PC-9 (cell line): ENCODE measurements at regions not wholly inside any gene's neighbourhood (a gene's known extent, or its start where the extent isn't known, plus 50 kb on each side); places are given as distances from the start of the nearest gene placed in this dataset.

ENCODE experiments used
- BruUV-seq: library from RNA; stranded (reverse); fragments of 400-500 nt; replicated peaks from 2 replicates; lab custom pipeline; 2021; lab: Mats Ljungman, UMichigan
- CTCF ChIA-PET: fragments of 300-600 bp; sonication (Branson Sonifier 250); formaldehyde crosslinking; loops from one replicate; lab custom pipeline; 2022; ENCODE audit warnings: antibody characterized with exemption; lab: Charles Lee
- POLR2A ChIA-PET: fragments of 300-600 bp; sonication (Branson Sonifier 250); formaldehyde crosslinking; loops from one replicate; lab custom pipeline; 2022; ENCODE audit warnings: antibody characterized with exemption; ENCODE audit not compliant: unreplicated experiment; lab: Charles Lee
- DNase-seq, 2 experiments: peaks; one replicate each; pipeline versions ENCODE4 v3.0.0 to v3.0.0-alpha.2; 2015 to 2022; ENCODE audit warnings: mixed read lengths in 1 of 2
- H2AFZ ChIP-seq: fragments of 200-600 bp; sonication (generic); 2 replicates; pipeline ENCODE4 v1.8.1; 2017; ENCODE audit warnings: antibody characterized with exemption
- H3F3A ChIP-seq: fragments of 200-600 bp; sonication (generic); 2 replicates; pipeline ENCODE4 v1.8.1; 2017; ENCODE audit warnings: antibody characterized with exemption, mild to moderate bottlenecking, low read depth; ENCODE audit not compliant: insufficient read depth
- H3K27ac ChIP-seq: fragments of 200-600 bp; sonication (generic); 2 replicates; pipeline ENCODE4 v1.6.1; 2016; ENCODE audit warnings: mixed run types
- H3K27me3 ChIP-seq: fragments of 200-600 bp; sonication (generic); 2 replicates; pipeline ENCODE4 v1.6.1; 2016; ENCODE audit warnings: low read depth, mixed run types; ENCODE audit not compliant: insufficient read depth
- H3K36me3 ChIP-seq: fragments of 200-600 bp; sonication (generic); 2 replicates; pipeline ENCODE4 v1.6.1; 2016; ENCODE audit warnings: low read depth, mixed run types
- H3K4me1 ChIP-seq: fragments of 200-600 bp; sonication (generic); replicated peaks from 2 replicates; pipeline ENCODE4 v1.6.1; 2016; ENCODE audit warnings: mixed run types; ENCODE audit not compliant: insufficient read depth
- H3K4me2 ChIP-seq: fragments of 200-600 bp; sonication (generic); 2 replicates; pipeline ENCODE4 v1.6.1; 2017; ENCODE audit warnings: mixed run types
- H3K4me3 ChIP-seq: fragments of 200-600 bp; sonication (generic); 2 replicates; pipeline ENCODE4 v1.6.1; 2016; ENCODE audit warnings: mixed run types
- H3K79me2 ChIP-seq: fragments of 200-600 bp; sonication (generic); 2 replicates; pipeline ENCODE4 v1.6.1; 2017; ENCODE audit warnings: low read depth, mixed run types
- H3K9me2 ChIP-seq: fragments of 200-600 bp; sonication (generic); 2 replicates; pipeline ENCODE4 v1.8.1; 2017; ENCODE audit warnings: mild to moderate bottlenecking; ENCODE audit not compliant: insufficient read depth
- H3K9me3 ChIP-seq: fragments of 200-600 bp; sonication (generic); 2 replicates; pipeline ENCODE4 v1.8.1; 2016; ENCODE audit warnings: low read depth; ENCODE audit not compliant: insufficient read depth
- H4K20me1 ChIP-seq: fragments of 200-600 bp; sonication (generic); 2 replicates; pipeline ENCODE4 v1.8.1; 2017; ENCODE audit not compliant: insufficient read depth
- EZH2 ChIP-seq: fragments of 200-600 bp; sonication (generic); IDR thresholded peaks from 2 replicates; pipeline ENCODE4 v1.8.0; 2017; ENCODE audit warnings: antibody characterized with exemption, low read depth
- intact Hi-C: fragments of 100-400 bp; cut with micrococcal nuclease; formaldehyde crosslinking; loops from one replicate; pipeline ENCODE4 v1.10.0; 2022; ENCODE audit not compliant: unreplicated experiment
- TF ChIP-seq, protein P1 (sequence below): fragments of 200-600 bp; sonication (generic); conservative IDR thresholded peaks from 2 replicates; pipeline ENCODE4 v1.6.1; 2017; ENCODE audit warnings: mixed run types, antibody characterized with exemption, mild to moderate bottlenecking, moderate library complexity

DNA sequence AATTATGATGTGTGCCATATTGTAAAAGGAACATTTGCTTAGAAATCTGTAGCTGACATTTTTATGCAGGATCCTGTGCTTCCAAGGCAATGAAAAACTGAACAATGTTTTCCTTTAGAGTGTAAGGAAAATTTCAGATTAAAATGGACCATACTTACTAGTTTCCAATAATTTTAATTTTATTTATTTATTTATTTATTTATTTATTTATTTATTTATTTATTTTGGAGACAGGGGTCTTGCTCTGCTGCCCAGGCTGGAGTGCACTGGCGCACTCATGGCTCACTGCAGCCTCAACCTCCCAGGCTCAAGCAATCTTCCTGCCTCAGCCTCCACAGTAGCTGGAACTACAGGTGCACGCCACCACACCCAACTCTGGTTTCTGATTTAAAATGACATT lies 369.8 kb upstream of the HAND2 start:
- BruUV-seq, result no TSS peak
- intact Hi-C loops, result no loop called here
- Histone ChIP-seq H3K79me2 (no peaks in the 10 kb centered on the region), H3K9me3 (no peaks in the 10 kb centered on the region), H3K27ac (no peak overlapping the region), H3K9me2 (no peaks in the 10 kb centered on the region), H3K4me1 (no peaks in the 10 kb centered on the region), H3K4me2 (no peak overlapping the region), H2AFZ (no peak overlapping the region), H3K27me3 (no peaks in the 10 kb centered on the region), H3F3A (no peaks in the 10 kb centered on the region), H3K36me3 (no peaks in the 10 kb centered on the region), H3K4me3 (no peak overlapping the region), H4K20me1 (no peaks in the 10 kb centered on the region)
- TF ChIP-seq, protein P1, sequence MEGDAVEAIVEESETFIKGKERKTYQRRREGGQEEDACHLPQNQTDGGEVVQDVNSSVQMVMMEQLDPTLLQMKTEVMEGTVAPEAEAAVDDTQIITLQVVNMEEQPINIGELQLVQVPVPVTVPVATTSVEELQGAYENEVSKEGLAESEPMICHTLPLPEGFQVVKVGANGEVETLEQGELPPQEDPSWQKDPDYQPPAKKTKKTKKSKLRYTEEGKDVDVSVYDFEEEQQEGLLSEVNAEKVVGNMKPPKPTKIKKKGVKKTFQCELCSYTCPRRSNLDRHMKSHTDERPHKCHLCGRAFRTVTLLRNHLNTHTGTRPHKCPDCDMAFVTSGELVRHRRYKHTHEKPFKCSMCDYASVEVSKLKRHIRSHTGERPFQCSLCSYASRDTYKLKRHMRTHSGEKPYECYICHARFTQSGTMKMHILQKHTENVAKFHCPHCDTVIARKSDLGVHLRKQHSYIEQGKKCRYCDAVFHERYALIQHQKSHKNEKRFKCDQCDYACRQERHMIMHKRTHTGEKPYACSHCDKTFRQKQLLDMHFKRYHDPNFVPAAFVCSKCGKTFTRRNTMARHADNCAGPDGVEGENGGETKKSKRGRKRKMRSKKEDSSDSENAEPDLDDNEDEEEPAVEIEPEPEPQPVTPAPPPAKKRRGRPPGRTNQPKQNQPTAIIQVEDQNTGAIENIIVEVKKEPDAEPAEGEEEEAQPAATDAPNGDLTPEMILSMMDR, result no peak
- no peak for TF ChIP-seq EZH2
- ChIA-PET CTCF (no interaction called here), POLR2A (no interaction called here)
- DNase-seq, result no peak

DNA sequence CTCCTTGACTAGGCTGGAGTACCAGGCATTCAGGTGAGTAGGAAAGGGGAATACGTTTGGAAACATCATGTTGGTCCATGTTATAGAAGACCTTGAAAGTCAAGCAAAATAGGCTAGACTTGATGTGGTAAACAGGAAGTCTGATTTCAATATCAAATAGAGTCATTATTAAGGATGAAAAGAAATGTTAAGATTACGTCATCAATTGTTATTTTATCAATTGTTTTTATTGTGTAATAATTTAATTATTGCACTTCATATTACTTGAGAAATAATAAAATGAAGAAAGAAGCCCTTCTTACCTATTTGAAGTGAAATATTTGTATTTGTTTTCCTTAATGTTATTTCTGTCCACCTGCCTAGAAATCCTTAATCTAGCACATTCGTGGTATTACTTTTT lies 361.0 kb upstream of the HAND2 start:
- Histone ChIP-seq H2AFZ (no peak overlapping the region), H3K4me2 (no peak overlapping the region), H3K4me3 (no peak overlapping the region), H3K4me1 (no peaks in the 10 kb centered on the region), H3F3A (no peaks in the 10 kb centered on the region), H3K27ac (no peak overlapping the region), H3K9me3 (no peaks in the 10 kb centered on the region), H3K9me2 (no peaks in the 10 kb centered on the region), H3K36me3 (no peaks in the 10 kb centered on the region), H3K27me3 (no peaks in the 10 kb centered on the region), H3K79me2 (no peaks in the 10 kb centered on the region), H4K20me1 (no peaks in the 10 kb centered on the region)
- ChIA-PET POLR2A (no interaction called here), CTCF (no interaction called here)
- no peak for DNase-seq
- TF ChIP-seq, protein P1, result no peak
- TF ChIP-seq EZH2, result no peak
- intact Hi-C loops, result no loop called here
- BruUV-seq, result no TSS peak

GRCh38 chr4:173883821-173884220 lies 353.8 kb upstream of the HAND2 start:
- POLR2A ChIA-PET, result no interaction called here
- no peak overlapping the region for H3K4me2 ChIP-seq
- H3K36me3 ChIP-seq, result no peaks in the 10 kb centered on the region
- CTCF ChIA-PET, result no interaction called here
- no TSS peak for BruUV-seq
- TF ChIP-seq EZH2, result no peak
- TF ChIP-seq, protein P1, result no peak
- DNase-seq, result no peak
- no peaks in the 10 kb centered on the region for H3K9me3 ChIP-seq
- no peaks in the 10 kb centered on the region for H3F3A ChIP-seq
- H2AFZ ChIP-seq, result no peak overlapping the region
- no peaks in the 10 kb centered on the region for H3K9me2 ChIP-seq
- H3K79me2 ChIP-seq, result no peaks in the 10 kb centered on the region
- no peak overlapping the region for H3K4me3 ChIP-seq
- H3K27ac ChIP-seq, result no peak overlapping the region
- intact Hi-C loops, result no loop called here
- H3K4me1 ChIP-seq, result no peaks in the 10 kb centered on the region
- no peaks in the 10 kb centered on the region for H3K27me3 ChIP-seq
- H4K20me1 ChIP-seq, result no peaks in the 10 kb centered on the region
